Glomerular visceral epithelial cell (primary cell): ENCODE measurements at regions not wholly inside any gene's neighbourhood (a gene's known extent, or its start where the extent isn't known, plus 50 kb on each side); places are given as distances from the start of the nearest gene placed in this dataset.
A peak's percentile ranks its signal among the peaks of the same experiment; 100 is the strongest.

Experiments used
- DNase-seq: peaks from one replicate; pipeline ENCODE4 v3.0.0-alpha.2; 2016; ENCODE audit errors: extremely low spot score

DNA sequence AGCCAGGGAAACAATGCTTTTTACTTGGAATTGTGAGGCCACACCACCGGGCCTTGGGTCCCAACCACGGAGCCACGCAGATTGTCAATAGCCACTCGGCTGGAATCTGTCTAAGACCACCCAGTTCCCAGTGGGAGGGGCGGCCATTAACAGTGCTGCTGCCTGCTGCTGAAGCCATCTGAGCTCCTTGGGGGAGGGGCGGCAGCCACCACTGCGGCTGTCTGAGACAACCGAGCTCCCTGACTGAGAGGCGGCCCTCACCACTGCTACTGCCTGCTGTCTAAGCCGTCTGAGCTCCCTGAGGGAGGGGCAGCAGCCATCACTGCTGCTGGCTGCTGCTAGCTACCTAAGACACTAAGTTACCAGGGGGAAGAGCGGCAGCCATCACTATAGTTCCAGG, 64.3 kb downstream of the DMRTA2 start:
- DNase-seq: no peak

DNA sequence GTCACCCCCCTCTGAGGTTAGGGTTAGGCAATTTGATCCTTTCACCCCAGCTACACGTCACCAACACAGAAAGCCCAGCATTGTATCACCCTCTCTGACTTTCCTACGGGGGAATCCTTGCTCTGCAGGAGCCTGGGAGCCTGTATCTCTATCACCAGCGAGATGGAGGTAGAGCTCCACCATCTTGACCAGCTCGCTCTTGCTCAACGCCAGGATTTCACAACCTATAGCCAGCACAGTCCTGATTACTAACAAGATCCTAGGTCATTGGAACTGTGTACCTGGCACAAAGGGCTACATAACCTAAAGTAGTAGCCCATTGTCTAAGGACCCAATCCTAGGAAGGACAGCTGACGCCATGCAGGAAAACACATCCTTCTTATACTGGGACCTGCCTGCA, 66.1 kb downstream of the DMRTA2 start:
- no peak for DNase-seq

DNA sequence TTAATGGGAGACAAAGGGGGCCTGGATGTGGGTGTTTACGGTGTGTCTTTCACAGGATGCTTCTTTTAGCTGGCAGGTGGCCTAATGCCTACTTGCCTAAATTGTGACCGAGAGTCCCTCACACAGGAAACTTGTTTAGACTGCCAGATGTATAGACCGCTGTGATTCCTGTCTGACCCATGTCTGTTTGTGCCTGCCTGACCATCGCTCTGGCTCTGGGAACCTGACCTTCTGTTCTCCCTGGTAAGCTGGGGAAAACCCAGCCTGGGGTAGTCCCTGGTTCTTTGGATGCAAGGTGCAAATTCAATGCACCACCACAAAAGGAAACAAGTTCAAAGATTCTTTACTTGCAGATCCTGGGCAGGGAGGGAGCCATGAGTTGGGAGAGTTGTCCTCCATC, 68.4 kb downstream of the DMRTA2 start:
- DNase-seq: no peak

DNA sequence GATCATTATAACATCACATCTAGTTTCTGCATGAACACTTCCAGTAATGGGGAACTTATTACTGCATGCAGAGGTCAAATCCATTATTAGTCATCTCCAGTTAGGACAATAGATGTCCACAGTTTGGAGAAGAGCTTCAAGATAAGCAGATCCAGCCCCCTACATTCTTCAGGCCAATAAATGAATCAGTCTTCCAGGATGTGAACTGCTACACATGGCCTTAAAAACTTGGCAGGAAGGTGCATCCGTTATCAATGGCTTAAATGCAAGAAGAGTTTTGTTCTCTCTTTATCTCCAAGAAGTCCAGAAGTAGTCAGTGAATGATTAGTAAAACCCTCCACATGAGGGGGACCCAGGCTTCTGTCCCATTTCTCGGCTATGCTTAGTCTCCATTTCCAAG, 70.8 kb downstream of the DMRTA2 start:
- no peak for DNase-seq

DNA sequence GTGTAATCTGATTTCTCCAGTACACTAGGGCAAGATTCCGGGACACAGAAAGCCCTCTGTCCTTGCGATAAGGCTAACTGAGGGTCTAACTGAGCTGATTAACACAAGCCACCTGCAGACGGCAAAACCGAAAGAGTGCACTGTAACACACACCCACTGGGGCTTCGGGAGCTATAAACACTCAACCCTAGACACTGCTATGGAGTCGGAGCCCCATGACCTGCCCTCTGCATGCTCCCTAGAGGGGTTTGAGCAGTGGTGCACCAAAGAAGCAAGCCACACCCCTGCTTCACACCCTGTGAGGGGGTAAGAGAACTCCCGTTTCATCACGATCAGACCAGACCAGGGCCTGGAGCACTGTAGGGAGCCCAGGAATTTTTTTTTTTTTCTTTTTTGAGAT, 72.4 kb downstream of the DMRTA2 start:
- no peak for DNase-seq

DNA sequence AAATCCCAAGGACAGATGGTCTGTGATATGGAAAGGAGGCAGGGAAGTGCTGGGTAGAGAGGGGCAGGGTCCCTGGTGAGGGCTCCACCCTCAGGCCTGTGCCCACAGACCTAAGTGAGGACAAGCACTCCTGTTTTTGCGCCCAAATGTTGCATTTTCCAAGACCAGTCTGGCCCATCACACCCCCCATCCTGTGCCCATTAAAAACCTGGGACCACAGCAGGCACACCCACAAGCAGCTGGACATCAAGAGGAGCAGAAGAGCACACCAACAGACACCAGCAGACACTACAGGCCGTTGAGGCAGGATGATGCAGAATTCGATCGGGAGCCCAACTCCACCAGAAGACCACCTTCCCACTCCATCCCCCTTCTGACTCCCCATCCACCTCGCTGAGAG, 72.8 kb downstream of the DMRTA2 start:
- DNase-seq: no peak

DNA sequence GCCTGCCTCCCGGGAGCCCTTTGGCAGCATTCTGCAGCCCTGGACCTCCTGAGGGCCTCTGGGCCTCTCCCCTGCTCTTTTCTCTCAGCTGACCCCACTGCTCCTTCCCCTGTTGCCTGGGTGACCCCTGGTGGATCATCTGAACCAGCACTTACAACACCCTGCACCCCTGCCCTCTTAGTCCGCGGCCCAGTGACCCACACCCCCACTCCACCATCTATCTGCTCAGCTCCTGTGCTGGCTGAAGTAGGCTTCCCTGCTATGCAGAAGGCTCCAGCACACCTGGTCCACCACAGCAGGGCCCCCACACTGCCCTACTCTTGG, 74.0 kb downstream of the DMRTA2 start:
- no peak for DNase-seq

DNA sequence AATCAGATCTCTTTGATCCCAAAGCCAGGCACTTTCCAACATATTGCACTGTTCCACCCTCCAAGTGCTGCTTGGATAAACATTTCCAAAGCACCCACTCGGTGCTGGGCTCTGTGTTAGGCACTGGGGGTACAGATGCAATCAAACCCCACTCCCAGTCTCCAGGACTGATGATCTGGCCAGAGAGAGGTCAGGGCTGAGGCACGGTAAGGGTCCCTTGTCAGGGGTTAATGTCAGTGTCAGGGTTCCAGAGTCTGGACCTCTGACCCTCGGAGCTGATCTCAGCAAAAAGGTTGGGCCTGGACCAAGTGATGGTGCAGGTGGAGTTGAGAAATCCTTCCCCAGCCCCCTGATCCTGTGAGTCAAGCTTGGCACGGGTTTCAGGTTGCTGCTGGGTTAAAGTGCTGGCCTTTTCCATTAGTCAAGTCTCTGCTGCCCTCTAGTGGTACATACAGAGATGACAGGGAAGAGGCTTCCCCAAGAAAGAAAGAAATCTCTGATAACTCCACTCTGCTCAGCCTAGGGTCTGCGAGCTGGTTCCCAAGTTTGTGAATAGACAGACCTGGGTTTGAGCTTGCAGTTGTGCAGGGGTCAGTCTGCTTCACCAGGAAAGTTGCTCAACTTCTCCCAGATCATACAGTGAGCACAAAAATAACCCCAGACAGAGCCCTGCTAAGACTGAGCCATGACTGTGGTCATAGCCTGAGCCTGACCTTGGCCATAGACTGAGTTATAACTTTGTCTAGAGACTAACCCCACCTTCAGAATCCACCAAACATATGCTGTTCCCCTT, 74.6 kb downstream of the DMRTA2 start:
- DNase-seq: peak; percentile 73

DNA sequence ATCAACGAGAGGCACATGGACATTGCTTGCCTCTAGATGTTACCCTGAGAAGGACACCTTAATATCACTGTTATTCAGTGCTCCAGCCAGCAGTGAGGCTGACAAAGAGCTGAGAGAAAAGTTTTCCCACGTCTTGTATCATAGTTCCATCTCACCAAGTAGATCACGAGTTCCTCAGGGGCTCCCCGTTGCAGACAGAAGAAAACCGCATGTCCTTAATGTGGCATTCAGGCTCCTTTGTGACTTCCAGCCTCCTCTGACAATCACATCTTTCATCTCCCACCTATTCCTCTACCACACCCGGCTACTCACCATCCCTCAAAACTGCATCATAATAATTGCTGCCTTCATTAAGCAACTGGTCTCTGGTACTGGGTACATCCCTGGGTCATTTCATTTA, 75.3 kb downstream of the DMRTA2 start:
- no peak for DNase-seq

DNA sequence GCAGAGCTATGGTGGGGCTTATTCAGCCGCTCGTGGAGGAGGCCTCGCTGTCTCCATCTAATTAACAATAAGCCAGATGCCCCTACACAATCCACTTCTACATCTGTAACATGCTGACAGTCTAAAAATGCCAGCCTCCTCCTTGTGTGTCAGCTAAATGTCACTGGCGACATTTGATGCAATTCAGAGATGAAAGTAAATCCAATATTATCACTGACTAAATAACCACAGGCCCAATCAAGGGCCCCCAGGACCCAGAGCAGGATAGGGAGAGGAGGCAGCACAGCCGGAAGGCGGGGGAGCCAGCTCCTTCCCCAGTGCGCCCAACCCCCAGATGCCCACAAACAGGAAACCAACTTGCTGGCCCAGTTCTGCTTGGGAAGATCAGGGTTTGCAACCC, 76.6 kb downstream of the DMRTA2 start:
- DNase-seq: no peak

DNA sequence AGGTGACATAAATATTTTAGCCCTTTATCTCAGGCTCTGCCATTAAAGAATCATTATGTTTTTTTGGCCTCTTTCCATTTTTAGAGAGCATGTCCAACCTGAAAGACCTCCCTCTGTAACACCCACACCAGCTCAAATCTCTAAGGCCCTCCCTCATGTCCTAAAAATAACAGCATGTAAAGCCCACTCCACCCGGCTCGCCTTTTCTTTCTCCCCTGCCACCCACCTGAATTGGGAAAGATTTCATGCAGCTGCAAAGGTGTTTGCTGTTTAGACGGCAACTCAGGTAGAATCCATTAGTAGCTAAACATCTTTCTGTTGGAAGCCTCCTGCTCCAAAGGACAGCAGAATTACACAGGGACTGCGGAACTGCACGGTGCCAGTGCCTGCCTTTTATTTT, 79.9 kb downstream of the DMRTA2 start:
- no peak for DNase-seq

DNA sequence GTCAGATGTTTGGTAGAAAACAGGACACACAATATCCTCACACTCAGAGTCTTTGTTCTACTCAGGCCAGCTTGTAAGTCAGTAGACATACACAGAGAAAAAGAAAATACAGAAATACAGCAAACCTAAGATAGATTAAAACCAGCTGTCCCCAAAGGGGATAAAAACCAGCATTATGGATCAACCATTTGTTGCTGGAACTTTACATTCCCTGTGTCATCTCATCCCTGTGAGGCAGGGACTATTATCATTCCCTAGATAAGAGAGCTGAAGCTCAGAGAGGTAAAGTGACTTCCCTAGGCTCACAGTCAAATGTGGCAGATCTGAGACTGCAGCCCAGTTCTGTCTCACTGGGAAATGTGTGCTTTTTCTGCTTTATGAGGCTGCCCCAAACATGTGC, 80.7 kb downstream of the DMRTA2 start:
- no peak for DNase-seq

DNA sequence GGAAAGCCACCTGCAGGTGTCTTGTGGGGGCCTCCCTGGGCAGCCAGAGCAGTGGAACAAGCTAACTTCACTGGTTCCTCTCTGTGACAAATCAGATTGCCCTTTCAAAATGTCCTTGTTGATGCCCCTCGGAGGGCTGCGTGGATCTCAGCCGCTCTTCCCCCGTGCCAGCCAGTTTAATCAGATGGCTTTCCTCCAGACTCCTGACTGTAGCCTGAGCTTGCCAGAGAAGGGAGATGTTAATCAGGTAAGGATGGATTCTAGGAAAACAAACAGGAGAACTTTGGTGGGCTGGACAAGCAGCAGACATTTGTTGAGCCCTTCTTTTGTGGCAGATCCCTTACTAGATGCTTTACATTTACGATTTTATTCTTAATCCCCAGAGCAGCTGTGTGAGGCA, 88.2 kb downstream of the DMRTA2 start:
- no peak for DNase-seq

DNA sequence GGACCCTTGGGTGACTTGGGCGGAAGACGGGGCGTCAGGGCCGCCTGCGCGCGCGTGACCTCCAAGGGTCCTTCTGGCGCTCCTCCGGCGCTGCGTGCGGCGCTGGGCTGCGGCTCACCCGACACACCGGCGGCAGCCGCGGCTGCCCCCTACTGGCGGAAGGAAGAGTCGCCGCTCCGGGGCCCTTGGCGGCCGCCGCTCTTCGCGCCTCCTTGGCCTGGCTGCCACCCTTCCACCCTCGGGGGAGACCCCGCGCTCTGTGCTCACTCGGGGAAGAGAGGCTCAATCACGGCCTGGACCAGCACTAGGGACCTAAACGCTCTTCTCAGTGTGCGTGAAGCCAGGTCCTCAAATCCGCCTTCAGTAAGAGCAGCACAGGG, 89.7 kb downstream of the DMRTA2 start:
- peak; percentile 25 for DNase-seq

DNA sequence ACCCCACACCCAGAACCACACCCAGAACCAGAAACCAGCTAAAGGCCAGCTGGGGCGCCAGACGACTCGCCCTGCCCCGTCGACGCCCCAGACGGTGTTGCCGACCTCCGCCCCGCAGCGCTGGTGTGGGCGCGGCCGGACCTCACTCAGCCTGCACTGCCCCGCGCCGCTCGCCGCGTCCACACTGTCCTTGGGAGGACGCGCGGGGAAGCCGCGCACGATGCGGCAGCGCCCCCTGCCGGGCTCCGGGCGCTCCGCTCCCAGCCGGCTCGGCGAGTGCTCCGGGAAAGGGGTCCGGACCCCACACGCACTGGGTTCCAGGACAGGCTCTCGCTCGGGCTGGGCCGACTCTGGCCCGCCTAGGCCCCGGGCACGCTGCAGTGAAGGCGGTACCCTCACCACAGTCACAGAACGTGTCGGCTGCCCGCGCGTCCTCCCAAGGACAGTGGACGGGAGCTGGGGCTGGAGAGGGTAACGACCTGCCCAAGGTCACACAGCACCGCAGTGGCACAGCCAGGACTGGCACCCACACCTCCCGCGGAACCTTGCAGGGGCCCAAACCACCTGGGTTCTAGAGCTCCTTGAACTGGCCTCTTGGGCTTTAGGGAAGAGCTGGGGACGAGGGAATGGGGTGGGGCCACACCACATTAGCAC, 90.2 kb downstream of the DMRTA2 start:
- DNase-seq: peak; percentile 24

DNA sequence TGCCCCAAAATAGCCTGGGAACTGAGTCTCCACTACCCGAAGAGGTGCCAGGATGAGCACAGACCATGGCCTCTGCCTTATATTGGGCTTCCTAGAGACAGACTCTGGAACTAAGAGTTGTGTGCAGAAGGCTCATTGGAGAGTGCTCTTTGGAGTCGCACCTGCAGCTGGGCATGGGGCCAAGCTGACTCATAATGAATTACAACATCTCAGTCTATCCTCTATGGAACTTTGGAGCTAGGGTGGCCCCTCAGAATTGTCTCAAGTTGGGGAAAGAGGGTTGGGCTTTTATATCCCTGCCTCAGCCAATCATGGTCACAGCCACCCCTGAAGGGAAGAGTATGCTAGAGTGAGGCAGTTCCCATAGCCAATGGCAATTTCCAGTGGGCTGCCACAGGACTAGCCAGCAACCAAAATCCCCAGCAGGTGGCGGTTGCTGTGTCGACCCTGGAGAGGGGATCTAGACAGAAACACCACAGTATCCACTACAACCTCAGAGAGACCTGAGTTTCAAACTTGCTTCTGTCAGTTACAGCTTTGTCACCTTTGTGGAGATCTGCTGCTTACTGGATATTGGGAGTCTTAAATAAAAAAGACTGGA, 93.8 kb downstream of the DMRTA2 start:
- peak; percentile 16 for DNase-seq

DNA sequence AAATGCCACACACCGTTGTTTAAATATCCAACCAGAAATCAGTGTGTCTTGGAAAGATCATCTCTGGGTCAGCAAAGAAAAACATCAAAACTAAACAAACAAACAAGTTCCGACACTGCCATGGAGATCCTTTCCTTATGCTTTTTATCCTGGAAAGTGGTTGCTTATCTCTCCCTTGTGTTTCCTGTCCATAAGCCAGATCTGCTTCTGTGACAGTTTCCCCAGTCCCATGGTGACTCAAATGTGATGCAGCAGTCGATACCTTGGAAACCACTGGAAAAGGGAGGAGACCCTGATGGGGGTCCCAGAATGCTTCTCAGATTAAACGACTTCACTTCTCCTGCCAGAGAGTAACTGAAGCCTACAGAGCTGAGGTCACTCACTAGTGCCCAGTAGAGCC, 94.7 kb downstream of the DMRTA2 start:
- DNase-seq: no peak

DNA sequence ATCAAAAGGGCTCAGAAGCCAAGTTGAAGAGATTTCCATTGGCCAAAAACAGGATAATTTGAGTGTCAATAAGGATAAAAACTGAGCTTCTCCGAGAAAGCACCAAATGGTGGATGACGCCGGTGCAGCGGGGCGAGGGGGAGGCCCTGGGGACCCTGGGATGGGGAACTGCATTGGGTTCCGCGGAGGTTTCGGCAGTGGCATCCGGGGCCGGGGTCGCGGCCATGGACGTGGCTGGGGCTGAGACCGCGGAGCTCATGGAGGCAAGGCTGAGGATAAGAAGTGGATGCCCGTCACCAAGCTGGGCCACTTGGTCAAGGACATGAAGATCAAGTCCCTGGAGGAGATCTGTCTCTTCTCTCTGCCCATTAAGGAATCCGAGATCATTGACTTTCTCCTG, 97.2 kb downstream of the DMRTA2 start:
- no peak for DNase-seq

DNA sequence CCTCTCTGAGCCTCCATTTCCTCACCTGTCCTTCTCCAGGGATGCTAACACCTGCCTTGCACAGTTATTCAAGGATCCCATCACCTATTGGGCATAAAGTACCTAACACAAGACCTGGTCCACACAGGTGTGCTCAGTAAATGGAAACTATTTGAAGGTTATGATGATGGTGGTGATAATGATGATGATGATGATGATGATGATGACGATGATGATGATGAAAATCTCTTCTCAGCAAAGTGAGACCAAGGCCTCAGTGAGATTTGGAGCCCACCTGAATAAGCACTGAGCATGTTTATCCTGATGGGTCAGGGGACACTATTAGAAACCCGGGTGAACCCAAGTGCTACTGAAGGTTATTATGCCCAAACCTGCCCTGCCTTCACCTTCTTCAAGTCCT, 100.7 kb downstream of the DMRTA2 start:
- DNase-seq: no peak

DNA sequence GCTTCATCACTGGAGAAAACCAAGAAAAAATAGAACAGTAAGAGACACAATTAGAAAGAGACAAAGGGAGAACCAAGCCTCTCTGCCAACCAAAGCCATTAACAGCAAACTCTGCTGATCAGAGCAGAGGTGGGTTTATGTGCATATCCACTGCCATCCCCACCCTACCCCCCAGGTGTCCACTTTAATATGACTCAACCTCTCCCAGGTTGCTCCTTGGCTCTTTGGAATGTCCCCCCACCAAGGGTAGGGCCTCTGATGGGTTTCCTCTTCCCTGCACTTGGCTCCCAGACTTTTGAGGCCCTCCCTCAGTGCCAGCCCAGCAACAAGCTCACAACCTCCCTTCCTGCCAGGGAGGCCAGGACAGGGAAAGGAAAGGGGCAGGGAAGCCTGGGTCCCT, 104.8 kb downstream of the DMRTA2 start:
- DNase-seq: no peak

DNA sequence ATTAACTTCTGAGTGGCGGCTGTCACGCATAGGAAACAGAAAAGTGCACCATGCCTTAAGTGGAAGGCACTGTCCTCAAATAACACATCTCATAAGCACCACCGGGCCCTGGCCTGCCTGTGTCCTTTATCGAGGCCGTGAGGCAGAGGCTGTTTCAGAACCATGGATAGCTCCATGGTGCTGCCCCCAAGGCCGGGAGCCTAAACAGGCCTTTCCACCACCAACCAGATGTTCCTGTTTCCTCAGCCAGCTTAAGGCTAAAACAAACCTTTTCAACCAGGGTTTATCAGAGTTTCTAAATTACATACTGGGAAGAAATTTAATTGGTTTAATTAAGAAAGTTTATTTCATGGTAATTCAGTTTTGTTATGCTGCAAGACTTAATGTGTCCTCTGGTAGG, 114.4 kb downstream of the DMRTA2 start:
- peak; percentile 26 for DNase-seq

DNA sequence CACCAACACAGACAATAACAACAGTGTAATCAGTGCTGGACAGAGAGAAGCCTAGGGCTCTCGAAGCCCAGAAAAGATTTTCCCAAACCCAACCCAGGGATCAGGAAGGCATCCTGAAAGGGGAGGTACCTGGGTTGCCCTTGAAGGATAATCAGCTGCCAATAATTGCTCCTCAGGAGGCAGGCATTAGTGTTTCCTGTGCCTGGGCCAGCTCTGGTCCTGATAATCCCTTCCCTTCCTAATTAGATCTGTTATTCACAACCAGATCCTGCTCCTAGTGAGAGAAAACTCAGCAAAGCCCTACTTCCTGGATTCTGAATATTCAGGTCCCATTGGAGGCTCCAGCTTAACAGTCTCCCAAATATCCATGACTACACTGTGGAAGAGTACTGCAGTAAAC, 117.4 kb downstream of the DMRTA2 start:
- no peak for DNase-seq

DNA sequence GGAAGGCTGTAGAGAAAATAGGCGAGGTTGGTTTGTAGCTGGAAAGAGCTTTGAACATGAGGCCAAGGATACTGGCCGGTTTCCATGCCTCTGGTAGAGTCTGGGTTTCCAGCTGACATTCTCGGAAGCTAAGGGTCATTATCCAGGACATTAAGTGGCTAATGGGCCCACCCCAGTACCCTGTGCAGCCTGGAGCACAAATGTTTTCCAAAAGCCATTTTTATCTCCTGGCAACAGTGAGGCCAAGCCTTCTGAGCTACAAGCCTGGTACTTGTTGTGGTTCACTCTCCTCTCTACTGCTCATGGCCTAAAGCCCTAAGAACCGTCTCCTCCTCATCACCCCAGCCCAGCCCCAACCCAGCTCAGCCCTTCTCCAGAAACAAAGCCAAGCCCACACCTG, 122.9 kb downstream of the DMRTA2 start:
- no peak for DNase-seq

DNA sequence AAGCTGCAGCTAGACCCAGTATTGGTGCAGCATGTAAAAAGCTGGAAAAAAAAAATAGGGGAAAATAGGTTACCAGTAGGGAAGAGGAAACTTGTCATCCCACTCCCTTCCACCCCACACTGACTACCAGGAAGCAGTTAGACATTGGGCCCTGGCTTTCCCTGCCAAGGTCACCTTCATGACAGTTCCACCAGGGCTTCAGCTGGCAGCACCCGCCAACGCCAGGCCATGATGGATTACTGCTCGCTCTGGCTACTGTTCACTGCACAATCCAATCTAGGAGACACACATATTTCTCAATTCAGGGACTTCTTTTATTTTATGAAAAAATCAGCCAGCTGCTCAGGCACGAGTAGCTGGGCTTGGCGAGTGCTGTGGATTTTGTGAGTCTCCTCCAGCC, 127.7 kb downstream of the DMRTA2 start:
- no peak for DNase-seq
